Left lung (tissue), 4 donors: ENCODE measurements at regions not wholly inside any gene's neighbourhood (a gene's known extent, or its start where the extent isn't known, plus 50 kb on each side); places are given as distances from the start of the nearest gene placed in this dataset.
A peak's percentile ranks its signal among the peaks of the same experiment; 100 is the strongest.
"Not testable (repeated sequence)": the region's sequence is repeated elsewhere in the genome, so short reads cannot be mapped to it uniquely, and the experiment has no call there.

ENCODE experiments used
- ATAC-seq: fragments of 200-7000 bp; cut with Tn5 transposase; one replicate; pipeline ENCODE4 v1.9.1; 2020; ENCODE audit warnings: moderate library complexity
- DNase-seq, 4 donors: peaks; one replicate each; pipeline ENCODE4 v3.0.0-alpha.2; 2013 to 2020
- H3K27ac ChIP-seq, 2 donors: fragments of 200-600 bp; sonication (generic) in 1 of 2; one replicate each; pipeline versions ENCODE4 v1.5.0 to v1.8.0; 2020 to 2021
- H3K27me3 ChIP-seq, 2 donors: fragments of 200-600 bp; sonication (generic) in 1 of 2; one replicate each; pipeline versions ENCODE4 v1.5.0 to v1.8.0; 2020 to 2021
- H3K36me3 ChIP-seq, 2 donors: fragments of 200-600 bp; sonication (generic) in 1 of 2; one replicate each; pipeline versions ENCODE4 v1.5.0 to v1.8.0; 2020 to 2021
- H3K4me1 ChIP-seq, 2 donors: fragments of 200-600 bp; one replicate each; pipeline ENCODE4 v1.8.0; 2021
- H3K4me3 ChIP-seq, 2 donors: fragments of 200-600 bp; sonication (generic) in 1 of 2; one replicate each; pipeline versions ENCODE4 v1.5.0 to v1.8.0; 2020 to 2021; ENCODE audit warnings: mild to moderate bottlenecking in 1 of 2
- H3K9me3 ChIP-seq, 2 donors: fragments of 200-600 bp; sonication (generic) in 1 of 2; one replicate each; pipeline versions ENCODE4 v1.5.0 to v1.8.0; 2020 to 2021
- CTCF ChIP-seq, 2 donors: fragments of 200-600 bp; sonication (generic) in 1 of 2; IDR thresholded peaks; one replicate each; pipeline versions ENCODE4 v1.5.0 to v1.8.0; 2021; ENCODE audit warnings: antibody characterized with exemption in 2 of 2
- intact Hi-C, 2 donors: fragments of 100-400 bp; cut with DNase I; formaldehyde crosslinking; loops; one replicate each; pipeline versions ENCODE4 v1.11.2 to v1.14.2; 2022
- donor health status: DM: no; HTN: yes; CAD: no.
- donor health status: DM: no; HTN: no; CAD: no.

- DNase-seq, result no peak
- no peaks in the 10 kb centered on the region for H3K27me3 ChIP-seq
- H3K4me3 ChIP-seq, result no peak overlapping the region
- H3K36me3 ChIP-seq, result no peaks in the 10 kb centered on the region
- peaks cover 0 to 18% of the 10 kb centered on the region in 2 donors for H3K9me3 ChIP-seq
- H3K4me1 ChIP-seq, result no peaks in the 10 kb centered on the region
- no peak for ATAC-seq
- H3K27ac ChIP-seq, result no peak overlapping the region
- TF ChIP-seq CTCF (IDR thresholded peaks at IDR 0.05), result no peak
- intact Hi-C loops, result no loop called here
These were observed 613.2 kb upstream of the COBL start for GRCh38 chr7:51929818-51930217.

GRCh38 chr7:51927738-51928137 lies 611.1 kb upstream of the COBL start:
- H3K36me3 ChIP-seq, result no peaks in the 10 kb centered on the region
- H3K9me3 ChIP-seq, result peaks cover 0 to 24% of the 10 kb centered on the region in 2 donors
- ATAC-seq, result no peak
- no peaks in the 10 kb centered on the region for H3K27me3 ChIP-seq
- intact Hi-C loops, result no loop called here
- H3K4me1 ChIP-seq, result no peaks in the 10 kb centered on the region
- H3K27ac ChIP-seq, result no peak overlapping the region
- TF ChIP-seq CTCF (IDR thresholded peaks at IDR 0.05), result no peak
- H3K4me3 ChIP-seq, result no peak overlapping the region
- no peak for DNase-seq

- DNase-seq (no peak), ATAC-seq (no peak)
- Histone ChIP-seq H3K9me3 (peaks cover 0 to 13% of the 10 kb centered on the region in 2 donors), H3K27ac (no peak overlapping the region), H3K36me3 (no peaks in the 10 kb centered on the region), H3K4me3 (no peak overlapping the region), H3K4me1 (no peaks in the 10 kb centered on the region), H3K27me3 (no peaks in the 10 kb centered on the region)
- intact Hi-C loops, result no loop called here
- TF ChIP-seq CTCF (IDR thresholded peaks at IDR 0.05), result no peak
These were observed 602.0 kb upstream of the COBL start for GRCh38 chr7:51918581-51918980.

- ATAC-seq (no peak), DNase-seq (peak in 1 of 4 donors; percentile 49)
- Histone ChIP-seq H3K27ac (no peak overlapping the region), H3K4me1 (no peaks in the 10 kb centered on the region), H3K9me3 (peaks cover 0 to 19% of the 10 kb centered on the region in 2 donors), H3K4me3 (no peak overlapping the region), H3K36me3 (no peaks in the 10 kb centered on the region), H3K27me3 (no peaks in the 10 kb centered on the region)
- intact Hi-C loops, result no loop called here
- TF ChIP-seq CTCF (IDR thresholded peaks at IDR 0.05), result no peak
These were observed 584.9 kb upstream of the COBL start for GRCh38 chr7:51901489-51901840.

GRCh38 chr7:51900755-51901488 lies 584.3 kb upstream of the COBL start:
- intact Hi-C loops, H3K27me3 ChIP-seq, H3K4me3 ChIP-seq, H3K36me3 ChIP-seq, H3K27ac ChIP-seq, ATAC-seq, H3K4me1 ChIP-seq: not testable (repeated sequence)
- peak in 1 of 4 donors; percentile 66 for DNase-seq
- H3K9me3 ChIP-seq, result peaks cover 0 to 22% of the 10 kb centered on the region in 2 donors

GRCh38 chr7:51899611-51900010 lies 583.0 kb upstream of the COBL start:
- no peaks in the 10 kb centered on the region for H3K27me3 ChIP-seq
- H3K4me3 ChIP-seq, result no peak overlapping the region
- no peak overlapping the region for H3K27ac ChIP-seq
- peaks cover 0 to 20% of the 10 kb centered on the region in 2 donors for H3K9me3 ChIP-seq
- H3K36me3 ChIP-seq, result no peaks in the 10 kb centered on the region
- no peaks in the 10 kb centered on the region for H3K4me1 ChIP-seq
- intact Hi-C loops, result no loop called here
- TF ChIP-seq CTCF (IDR thresholded peaks at IDR 0.05), result no peak
- ATAC-seq (no peak), DNase-seq (peak in 1 of 4 donors; percentile 67)
